HG02852 (cell line): ENCODE measurements at regions not wholly inside any gene's neighbourhood (a gene's known extent, or its start where the extent isn't known, plus 50 kb on each side); places are given as distances from the start of the nearest gene placed in this dataset.

Experiments used
- ATAC-seq: cut with Tn5 transposase; IDR thresholded peaks from one replicate; pipeline ENCODE4 v1.9.1; 2021; ENCODE audit warnings: mild to moderate bottlenecking, moderate library complexity; ENCODE audit not compliant: unreplicated experiment

DNA sequence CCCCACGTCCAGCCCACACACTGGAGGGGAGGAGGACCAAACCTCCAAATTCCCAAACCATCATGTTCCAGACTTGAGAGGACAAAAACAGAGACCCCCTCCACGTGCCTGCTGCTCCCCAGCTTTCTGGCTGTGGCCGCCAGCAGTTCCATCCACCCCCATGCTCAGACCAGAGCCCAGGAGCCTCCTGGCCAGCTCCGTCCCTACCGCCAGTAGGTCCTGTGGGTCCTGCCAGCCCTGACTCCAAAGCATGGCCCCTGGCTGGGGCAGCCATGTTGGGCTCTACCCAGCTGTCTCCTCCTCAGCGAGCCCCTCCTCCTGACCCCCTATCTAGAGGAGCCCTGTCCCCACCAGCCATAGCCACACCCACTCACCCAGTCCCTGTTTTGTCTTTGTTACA is 227.3 kb upstream of the RTL1 start:
- ATAC-seq, result no peak

- ATAC-seq, result no peak
Measured at GRCh38 chr14:101131451-101131916, 228.0 kb upstream of the RTL1 start.

- ATAC-seq, result no peak
Measured at GRCh38 chr14:101132051-101132571, 228.6 kb upstream of the RTL1 start.

DNA sequence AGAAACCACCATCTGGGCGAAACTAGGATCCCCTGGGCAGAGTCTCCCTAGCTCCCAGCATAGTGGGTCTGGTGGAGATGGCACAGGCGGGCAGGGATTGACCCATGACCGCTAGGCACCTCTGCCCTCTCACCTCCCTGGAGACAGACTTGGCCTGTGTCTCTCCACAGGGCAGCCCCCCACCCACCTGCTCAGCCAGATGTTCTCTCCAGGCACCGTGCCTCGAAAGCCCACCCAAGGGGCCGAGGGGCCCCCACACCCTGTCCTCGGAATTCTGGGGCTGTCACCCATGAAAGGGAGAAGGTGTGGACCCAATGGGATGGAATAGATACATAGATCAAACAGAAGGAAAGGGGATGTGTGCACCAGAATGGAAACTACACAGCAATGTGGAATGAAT is 229.1 kb upstream of the RTL1 start:
- no peak for ATAC-seq

DNA sequence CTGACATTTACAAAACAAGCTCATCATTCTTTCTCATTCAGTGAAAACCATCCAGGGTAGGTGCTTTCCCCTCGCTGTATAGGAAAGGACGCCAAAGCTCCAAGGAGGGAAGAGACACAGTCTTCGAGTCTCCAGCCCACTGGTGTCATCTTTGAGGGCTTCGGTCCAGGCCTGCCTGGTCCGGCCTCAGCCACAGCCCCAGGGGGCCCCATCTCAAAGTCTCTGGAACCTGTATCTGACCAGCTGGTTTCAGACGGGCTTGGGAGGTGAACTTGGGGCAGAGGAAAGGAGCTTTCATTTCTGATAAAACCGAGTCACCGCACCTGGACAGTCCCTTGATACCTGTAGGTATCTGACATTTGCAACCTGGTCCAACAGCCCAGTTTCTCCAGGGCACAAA is 229.5 kb upstream of the RTL1 start:
- ATAC-seq, result no peak

- ATAC-seq, result no peak
Measured at GRCh38 chr14:101134161-101134631, 230.7 kb upstream of the RTL1 start.

DNA sequence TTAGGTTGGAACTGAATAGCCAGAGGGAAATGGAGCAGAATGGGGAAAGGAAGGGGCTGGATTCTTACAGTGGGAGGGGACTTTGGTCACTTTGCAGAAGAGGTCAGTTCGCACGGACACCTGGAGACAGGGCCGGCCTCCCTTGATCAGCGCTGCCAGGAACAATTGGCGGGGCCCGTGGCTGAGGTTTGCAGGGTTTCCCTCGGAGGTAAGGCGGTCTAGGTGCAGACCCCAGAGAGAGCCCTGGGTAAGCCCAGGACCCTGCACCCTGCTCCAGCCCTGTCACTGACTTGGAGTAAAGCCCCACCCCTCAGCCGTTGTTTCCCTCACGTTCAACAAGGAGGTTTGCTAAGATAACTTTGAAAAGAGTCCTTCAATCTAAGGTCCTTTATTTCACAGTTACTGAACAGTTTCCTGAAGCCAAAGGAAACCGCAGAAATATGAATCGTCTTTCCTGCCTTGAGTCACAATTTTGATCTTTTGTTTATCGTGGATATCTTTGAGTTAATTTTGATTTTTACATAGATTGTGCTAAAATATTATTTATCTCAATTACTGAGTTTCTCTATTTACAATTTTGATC is 231.4 kb upstream of the RTL1 start:
- no peak for ATAC-seq

GRCh38 chr14:101135796-101136742 is 232.5 kb upstream of the RTL1 start:
- no peak for ATAC-seq

- no peak for ATAC-seq
Measured at GRCh38 chr14:101137234-101137633, 233.7 kb upstream of the RTL1 start.

GRCh38 chr14:101147848-101148247 is 244.3 kb upstream of the RTL1 start:
- ATAC-seq, result no peak

- no peak for ATAC-seq
Measured at GRCh38 chr14:101150039-101150610, 246.6 kb upstream of the RTL1 start.

DNA sequence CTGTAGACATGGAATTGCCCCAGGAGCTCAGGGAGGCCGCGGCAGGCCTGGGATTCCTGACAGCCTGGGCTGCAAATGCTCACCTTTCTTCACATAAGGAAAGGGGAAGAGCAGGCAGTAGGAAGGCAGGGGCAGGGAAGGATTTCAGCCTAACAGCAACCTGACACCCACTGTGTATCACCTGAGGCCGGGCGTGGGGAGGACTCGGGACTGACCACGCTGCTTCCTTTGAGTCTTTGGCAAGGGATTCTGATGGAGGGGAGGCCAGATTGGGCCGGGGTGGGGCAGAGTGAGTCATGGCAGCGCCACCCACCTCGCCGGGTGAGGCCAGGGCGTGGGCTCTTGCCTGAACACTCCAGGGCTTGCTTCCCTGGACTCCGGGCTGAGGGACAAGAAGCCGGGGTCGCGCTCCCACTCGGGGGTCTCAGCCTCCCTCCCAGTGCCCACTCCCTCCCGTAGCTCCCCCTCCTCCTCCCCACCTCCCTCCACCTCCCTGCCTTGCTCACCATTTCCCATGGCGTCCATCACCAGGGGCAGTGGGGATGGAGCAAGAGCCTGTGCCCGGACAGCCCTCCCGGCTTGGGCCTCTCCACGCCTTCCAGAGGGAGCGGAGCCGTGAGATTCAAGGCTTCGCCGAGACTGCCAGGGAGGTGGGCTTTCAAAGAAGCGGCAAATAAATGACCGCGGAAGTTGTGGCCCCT is 247.9 kb upstream of the RTL1 start:
- ATAC-seq, result no peak

DNA sequence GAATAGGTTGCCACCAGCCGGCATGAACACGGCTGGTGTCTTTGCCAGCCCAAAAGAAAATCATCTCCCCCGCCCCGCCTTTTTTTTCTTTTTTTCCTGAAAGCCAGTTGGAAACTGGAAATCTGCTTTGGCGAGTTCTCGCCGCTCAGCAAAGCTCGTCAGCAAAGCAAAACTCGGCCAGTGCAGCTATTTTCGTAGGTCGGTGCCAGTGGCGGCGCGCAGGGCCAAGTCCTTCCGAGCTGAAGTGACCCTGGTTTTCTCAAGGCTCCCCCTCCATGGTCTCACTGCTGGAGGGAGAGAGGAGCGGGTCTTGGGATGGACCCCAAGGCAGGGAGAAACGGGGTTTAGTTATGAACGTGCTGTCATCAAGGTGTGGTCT is 248.4 kb upstream of the RTL1 start:
- no peak for ATAC-seq

- no peak for ATAC-seq
Measured at GRCh38 chr14:101152855-101153254, 249.3 kb upstream of the RTL1 start.

- ATAC-seq, result no peak
Measured at GRCh38 chr14:101153691-101154090, 250.2 kb upstream of the RTL1 start.

DNA sequence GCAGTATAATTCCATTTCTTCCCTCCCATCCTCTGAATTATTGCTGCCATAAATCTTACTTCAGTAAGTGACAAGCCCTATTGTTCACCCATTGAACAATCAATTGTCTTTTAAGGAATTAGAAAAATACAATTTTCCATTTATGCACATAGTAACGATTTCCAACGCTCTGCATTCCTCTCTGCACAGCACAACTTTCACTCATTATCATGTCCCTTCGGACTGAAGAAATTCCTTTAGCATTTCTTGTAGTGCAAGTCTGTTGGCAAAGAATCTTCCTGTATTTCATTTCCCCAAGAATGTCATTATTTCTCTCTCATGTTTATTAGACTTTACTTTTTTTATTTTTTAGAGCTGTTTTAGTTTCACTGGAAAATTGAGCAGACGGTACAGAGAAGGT is 252.1 kb upstream of the RTL1 start:
- no peak for ATAC-seq

DNA sequence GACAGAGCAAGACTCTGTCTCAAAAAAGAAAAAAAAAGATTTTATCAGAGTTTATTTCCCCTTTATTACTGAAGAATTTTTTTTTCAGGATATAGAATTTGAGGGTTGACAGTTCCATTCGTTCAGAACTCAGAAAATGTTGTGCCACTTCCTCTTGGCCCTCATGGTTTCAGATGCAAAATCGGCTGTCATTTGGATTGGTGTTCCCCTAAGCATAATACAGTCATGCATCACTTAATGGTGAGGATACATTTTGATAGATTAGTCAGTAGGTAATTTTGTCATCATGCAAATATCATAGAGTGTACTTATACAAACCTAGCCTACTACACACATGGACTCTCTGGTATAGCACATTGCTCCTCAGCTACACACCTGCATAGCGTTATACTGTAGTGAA is 263.9 kb upstream of the RTL1 start:
- no peak for ATAC-seq

DNA sequence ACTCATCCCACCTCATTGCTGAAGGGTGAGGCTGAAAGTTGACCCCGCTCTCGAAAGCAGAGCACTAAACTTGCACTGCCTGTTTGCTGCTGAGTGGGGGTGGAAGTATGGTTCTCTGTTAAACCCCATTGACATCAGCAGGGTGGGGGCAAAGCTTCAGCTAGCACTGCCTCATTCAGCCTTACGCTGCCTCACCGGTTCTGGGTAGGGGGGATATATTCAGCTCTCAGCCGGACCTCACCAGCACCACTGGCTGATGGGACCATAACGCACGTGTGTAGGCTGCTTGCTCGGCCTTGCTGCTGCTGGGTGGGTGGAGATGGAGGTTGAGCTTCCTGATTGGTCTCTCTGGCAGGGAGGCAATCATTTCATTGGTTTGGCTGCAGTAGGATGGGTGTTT is 265.7 kb upstream of the RTL1 start:
- no peak for ATAC-seq

DNA sequence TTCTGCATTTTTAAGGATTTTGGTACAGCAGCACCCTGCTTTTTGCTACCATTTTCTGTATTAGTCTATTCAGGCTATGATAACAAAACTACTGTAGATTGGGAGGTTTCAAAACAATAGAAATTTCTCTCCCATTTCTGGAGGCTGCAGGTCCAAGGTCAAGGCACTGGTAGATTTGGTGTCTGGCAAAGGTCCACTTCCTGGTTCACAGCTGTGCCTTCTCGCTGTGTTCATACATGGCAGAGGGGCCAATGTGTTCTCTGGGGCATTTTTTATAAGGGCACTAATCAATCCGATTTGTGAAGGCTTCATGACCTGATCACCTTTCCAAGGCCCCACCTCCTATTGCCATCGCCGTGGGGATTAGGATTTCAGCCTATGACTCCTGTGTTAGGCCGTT is 268.1 kb upstream of the RTL1 start:
- no peak for ATAC-seq

GRCh38 chr14:101173698-101174521 is 270.4 kb upstream of the RTL1 start:
- ATAC-seq, result no peak
